ENCODE measurements at regions not wholly inside any gene's neighbourhood (a gene's known extent, or its start where the extent isn't known, plus 50 kb on each side); places are given as distances from the start of the nearest gene placed in this dataset.

GRCh38 chr20:61120595-61121515 is 131.2 kb upstream of the CDH4 start:
- ATAC-seq: peak; percentile 49
- DNase-seq: peak in 1 of 2 donors; percentile 11
- intact Hi-C loops (cut with DNase I, micrococcal nuclease): no loop called here

DNA sequence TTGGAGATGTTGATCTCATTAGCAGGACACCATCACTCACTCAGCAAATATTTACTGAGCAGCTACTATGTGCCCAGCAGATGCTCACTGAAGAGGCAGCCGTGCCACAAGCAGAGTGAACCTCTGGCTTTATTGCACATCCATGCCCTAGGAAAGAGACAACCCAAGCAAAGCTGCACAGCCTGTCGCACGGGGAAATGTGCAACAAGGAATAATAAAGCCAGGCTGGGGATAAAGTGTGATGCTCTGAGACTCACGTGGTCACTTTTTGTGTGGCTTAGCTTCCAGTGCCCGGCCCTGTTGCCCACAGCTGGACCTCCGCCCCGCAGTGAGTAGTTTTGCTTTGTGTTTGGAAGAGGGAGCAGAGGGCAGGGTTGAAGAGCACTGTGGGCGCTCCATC is 130.4 kb upstream of the CDH4 start:
- ATAC-seq (no peak), DNase-seq (no peak)
- intact Hi-C loops (cut with DNase I, micrococcal nuclease): no loop called here

GRCh38 chr20:61123286-61123685 is 128.8 kb upstream of the CDH4 start:
- ATAC-seq (no peak), DNase-seq (no peak)
- intact Hi-C loops (cut with DNase I, micrococcal nuclease): no loop called here

DNA sequence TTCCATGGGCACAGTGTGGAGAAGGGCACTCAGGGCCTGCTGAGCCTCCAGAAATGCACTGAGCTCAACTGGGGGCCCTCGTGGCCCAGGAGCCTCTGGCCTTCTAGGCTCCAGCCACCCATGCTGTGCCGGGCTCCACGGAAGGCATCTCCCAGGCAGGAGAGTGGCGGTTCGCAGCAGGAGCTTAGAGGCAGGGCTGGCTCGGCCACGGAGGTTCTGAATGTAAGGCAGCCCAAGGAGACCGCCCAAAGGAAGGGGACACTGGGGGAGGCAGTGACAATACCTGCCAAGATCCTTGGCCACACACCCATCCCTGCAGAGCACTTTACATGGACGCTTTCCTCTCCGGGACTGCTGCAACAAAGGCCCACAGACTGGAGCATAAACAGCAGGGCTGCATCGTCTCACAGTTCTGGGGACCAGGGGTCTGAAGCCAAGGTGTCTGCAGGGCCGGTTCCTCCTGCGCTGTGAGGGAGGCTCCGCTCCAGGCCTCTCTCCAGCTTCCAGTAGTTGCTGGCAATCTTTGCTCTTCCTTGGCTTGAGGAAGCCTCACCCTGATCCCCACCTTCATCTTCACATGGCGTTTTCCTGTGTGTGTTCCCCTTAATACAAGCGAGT is 128.2 kb upstream of the CDH4 start:
- intact Hi-C loops (cut with DNase I, micrococcal nuclease): no loop called here
- no peak for DNase-seq
- no peak for ATAC-seq

- no peak for DNase-seq
- intact Hi-C loops (cut with DNase I, micrococcal nuclease): no loop called here
- ATAC-seq: no peak
Measured at GRCh38 chr20:61125076-61125475, 127.0 kb upstream of the CDH4 start.

GRCh38 chr20:61125546-61126180 is 126.4 kb upstream of the CDH4 start:
- ATAC-seq: no peak
- no peak for DNase-seq
- intact Hi-C loops (cut with DNase I, micrococcal nuclease): no loop called here

DNA sequence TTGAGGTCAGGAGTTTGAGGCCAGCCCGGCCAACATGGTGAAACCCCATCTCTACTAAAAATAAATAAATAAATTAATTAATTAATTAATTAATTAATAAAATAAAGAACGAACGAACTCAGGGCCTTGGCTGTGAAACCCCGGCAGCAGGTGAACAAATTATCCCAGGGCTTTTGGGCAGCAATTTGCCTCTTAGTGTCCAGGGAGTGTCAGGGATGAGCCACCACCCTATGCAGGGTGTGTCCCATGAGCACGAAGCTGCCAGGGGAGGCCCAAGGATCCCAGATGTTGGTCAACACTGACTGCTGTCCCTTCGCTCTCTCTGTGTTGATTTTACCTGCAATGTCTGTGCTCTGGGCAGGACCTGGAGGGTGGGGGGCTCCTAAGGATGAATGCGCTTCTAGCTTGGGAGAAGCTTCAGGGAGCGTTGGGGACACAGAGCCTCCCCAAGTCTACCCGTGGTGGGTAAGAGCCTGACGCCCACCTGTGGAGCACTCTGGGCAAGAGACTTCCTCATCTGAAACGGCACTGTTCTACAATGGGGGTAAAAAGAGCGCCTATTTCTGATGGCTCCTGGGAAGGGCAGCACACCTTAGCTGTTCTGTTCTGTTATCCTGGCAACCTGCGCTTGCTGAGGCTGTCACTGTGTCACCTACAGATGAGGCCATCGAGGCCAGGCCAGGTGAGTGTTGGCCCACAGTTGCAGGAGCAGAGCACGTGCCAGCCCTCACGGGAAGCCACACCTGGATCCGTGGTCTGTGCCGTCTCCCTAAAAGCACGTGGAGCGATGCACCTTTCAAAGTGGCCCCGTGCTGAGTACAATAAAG is 125.5 kb upstream of the CDH4 start:
- no peak for DNase-seq
- ATAC-seq: no peak
- intact Hi-C loops (cut with DNase I, micrococcal nuclease): no loop called here

DNA sequence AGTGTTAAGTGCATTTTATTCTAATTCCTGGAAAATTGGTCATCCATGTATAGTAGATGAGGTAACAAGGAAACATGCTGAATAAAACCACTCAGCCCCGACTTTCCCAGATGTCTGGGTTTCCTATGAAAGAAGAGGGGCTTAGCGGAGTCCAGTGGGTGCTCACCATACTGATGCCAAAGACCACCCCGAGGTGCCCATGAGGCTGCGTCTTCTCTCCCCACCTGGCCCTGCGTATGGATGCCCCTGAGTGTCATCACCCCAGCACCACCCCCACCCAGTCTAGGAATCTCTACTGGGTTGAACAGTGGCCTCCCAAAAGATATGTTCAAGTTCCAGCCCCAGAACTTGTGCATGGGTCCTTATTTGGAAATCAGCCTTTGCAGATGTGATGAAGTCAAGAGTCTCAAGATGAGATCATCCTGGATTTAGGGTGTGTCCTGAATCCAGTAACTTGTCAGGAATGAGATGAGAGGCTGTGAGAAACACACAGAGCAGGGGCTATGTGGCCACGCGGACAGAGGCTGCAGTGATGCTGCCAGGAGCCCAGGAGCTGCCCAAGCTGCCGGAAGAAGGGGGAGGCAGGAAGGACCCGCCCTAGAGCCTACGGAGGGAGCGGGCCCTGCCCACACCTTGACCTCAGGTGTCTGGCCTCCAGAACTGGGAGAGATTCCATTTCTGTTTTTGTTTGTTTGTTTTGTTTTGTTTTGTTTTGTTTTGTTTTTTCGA is 124.6 kb upstream of the CDH4 start:
- intact Hi-C loops (cut with DNase I, micrococcal nuclease): no loop called here
- DNase-seq (no peak), ATAC-seq (no peak)

- DNase-seq (no peak), ATAC-seq (no peak)
- intact Hi-C loops (cut with DNase I, micrococcal nuclease): no loop called here
Measured at GRCh38 chr20:61128701-61129269, 123.3 kb upstream of the CDH4 start.

DNA sequence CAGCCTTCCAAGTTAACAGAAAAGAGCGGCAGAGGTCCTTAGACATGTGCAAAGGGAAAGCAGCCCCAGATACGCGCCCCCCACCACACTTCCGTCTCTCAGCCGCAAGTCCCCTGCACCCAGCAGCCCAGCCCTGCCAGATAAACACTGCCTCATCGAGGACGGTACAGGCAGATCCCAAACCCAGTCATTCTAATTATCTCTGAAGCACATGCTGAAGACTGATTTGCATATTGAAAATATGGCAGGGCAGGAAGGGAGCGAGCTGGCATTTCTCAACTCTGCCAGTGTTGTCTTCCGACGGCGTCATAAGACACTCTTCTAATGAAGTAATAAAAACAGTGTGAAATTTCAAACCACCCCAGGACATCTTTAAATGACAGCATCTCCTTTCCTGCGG is 122.8 kb upstream of the CDH4 start:
- no peak for ATAC-seq
- intact Hi-C loops (cut with DNase I, micrococcal nuclease): no loop called here
- no peak for DNase-seq

DNA sequence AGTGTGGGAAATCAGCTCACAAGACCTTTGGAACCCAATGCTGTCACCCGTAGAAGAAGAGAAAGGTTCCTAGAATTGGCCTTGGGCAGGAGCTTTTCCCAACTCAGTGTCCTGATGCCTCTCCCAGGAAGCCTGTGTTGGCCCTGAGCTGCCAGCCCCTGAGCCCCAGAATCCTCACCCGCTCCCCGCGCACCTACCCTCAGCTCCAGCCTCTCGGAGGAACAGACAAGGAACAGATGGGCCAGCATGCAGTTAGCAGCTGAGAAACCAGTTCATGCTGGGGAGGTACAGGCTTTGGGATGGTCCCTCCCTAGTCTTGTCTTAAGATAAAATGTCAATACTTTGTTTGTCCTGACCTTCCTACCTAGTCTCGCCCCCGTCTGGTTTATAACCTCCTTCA is 121.9 kb upstream of the CDH4 start:
- intact Hi-C loops (cut with DNase I, micrococcal nuclease): no loop called here
- no peak for DNase-seq
- no peak for ATAC-seq

- no peak for DNase-seq
- no peak for ATAC-seq
- intact Hi-C loops (cut with DNase I, micrococcal nuclease): no loop called here
Measured at GRCh38 chr20:61131944-61132343, 120.1 kb upstream of the CDH4 start.

DNA sequence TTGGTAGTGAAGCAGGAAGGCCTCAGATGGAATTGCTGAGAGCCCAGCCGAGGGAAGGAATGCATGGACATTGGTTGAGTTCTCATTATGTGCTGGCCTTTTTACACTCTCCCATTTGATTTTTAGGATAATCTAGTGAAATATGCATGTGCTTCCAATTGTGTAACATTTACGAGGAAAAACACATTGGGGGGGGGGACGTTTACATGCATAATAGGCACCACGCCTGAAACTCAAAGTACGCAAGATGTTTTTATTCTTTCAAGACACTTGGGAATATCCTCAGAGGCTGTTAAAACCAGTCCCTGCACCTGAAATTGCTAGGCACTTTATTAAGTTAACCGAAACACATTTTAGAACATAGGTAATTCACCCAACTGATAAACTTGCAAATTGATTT is 118.5 kb upstream of the CDH4 start:
- intact Hi-C loops (cut with DNase I, micrococcal nuclease): no loop called here
- ATAC-seq: no peak

DNA sequence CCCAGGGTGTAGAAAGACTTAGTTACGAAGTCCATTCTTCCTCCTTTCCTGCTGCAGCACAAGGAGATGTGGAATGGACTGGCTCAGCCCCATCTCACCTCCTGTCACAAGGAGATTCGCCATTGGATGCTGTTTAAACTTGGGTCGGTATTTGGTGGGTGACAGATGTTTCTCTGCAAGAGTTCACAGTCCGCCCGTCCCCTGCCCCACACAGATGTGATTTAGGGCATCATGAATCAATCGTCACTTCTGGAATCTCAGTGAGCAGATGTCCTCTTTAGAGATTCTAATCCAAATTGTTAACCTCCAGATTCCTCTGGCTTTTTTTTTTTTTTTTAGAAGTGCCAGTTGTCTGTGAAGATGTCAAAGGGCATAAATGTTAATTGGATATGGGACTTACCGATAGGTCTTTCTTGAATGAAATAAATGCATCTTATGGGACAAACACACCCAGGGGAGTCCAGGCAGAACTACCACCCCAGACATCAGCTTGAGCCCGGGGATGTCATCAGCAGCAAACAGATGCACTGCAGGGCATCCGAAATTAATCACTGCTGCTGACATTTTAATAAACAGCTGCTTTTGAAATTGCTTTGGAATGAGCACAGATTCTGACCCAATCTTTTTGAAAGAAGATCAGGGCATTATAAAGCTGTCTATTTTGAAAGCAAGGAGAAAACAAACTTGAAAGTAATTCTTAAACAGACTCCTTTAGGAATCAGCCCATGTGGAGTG is 117.6 kb upstream of the CDH4 start:
- no peak for ATAC-seq
- intact Hi-C loops (cut with DNase I, micrococcal nuclease): no loop called here
- no peak for DNase-seq

More for the DNA sequence above, 118.5 kb upstream of the CDH4 start:
- no peak for DNase-seq

DNA sequence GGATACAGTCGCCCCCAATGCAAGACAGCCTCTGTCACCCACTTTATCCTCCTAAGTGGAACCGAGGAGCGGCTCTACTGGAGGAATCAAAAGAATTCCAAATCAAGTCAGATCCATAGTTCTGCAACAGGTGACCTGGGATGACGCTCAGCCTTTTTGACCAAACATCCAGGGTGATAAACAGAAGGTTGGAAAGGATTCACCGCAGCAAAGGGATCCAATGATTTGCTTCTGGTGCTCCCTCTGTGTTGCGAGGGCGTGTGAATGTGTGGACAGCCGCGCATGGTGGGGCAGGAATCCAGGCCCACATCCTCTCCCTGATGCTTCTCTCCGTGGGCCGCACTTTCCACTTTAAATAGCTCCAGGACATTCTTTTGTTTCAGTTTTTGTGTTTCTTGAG is 116.8 kb upstream of the CDH4 start:
- no peak for ATAC-seq
- DNase-seq: no peak
- intact Hi-C loops (cut with DNase I, micrococcal nuclease): no loop called here

- intact Hi-C loops (cut with DNase I, micrococcal nuclease): no loop called here
- no peak for ATAC-seq
- no peak for DNase-seq
Measured at GRCh38 chr20:61135968-61136367, 116.1 kb upstream of the CDH4 start.

- ATAC-seq (no peak), DNase-seq (no peak)
- intact Hi-C loops (cut with DNase I, micrococcal nuclease): no loop called here
Measured at GRCh38 chr20:61138566-61138965, 113.5 kb upstream of the CDH4 start.

DNA sequence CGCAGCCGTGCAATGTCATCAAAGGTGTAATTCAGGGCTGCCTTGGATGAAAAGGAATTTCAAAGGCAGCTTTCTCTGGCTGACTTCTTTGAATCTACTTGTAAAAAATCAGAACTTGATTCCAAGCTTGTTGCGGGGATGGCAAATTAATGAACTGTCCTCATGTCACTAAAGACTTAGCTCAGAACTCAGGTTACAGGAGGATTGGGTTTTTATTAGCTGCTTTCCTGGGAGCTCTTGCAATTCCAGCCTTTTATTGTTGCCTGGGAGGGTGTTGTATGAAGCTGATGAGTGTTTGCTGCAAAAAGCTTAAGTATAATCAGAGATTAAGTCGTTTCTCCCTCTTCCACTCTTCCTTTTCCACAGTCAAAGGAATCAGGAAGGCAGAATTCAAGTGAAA is 113.0 kb upstream of the CDH4 start:
- DNase-seq: no peak
- intact Hi-C loops (cut with DNase I, micrococcal nuclease): no loop called here
- ATAC-seq: no peak
